Vagina (tissue), 2 donors: ENCODE measurements at regions not wholly inside any gene's neighbourhood (a gene's known extent, or its start where the extent isn't known, plus 50 kb on each side); places are given as distances from the start of the nearest gene placed in this dataset.

Experiments
- POLR2AphosphoS5 ChIP-seq, 2 donors: sonication (generic); formaldehyde crosslinking; IDR thresholded peaks; one replicate each; pipeline ENCODE4 v1.9.0; 2017; ENCODE audit warnings: antibody characterized with exemption in 2 of 2, mild to moderate bottlenecking in 2 of 2, low read depth in 1 of 2; ENCODE audit not compliant: insufficient read depth in 1 of 2
- TF ChIP-seq, protein P1 (sequence below), 3 experiments: fragments of 450-650 bp in 2 of 3; fragments of 200-600 bp in 1 of 3; sonication (generic) in 1 of 3; IDR thresholded peaks; one replicate each; pipeline ENCODE4 v1.5.1; 2017 to 2019; ENCODE audit warnings: antibody characterized with exemption in 3 of 3, mild to moderate bottlenecking in 2 of 3, moderate library complexity in 2 of 3

DNA sequence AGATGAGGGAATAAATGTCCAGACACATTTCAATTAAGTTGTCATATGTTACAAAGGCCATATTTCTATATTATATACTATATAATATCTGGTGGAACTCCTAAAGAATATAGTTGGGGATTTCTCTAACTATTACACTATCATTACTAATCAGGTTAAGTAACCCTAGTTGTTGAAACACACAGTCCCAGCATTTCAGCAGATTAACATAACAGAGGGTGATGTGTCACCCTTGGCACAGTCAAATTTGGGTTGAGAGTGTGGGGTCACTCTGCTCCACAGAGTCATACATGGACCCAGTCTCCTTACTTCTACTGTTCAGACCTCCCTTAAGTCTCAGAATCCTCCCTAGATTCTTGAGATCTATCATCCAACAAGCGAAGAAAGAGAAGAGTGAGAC, 496.4 kb upstream of the MDFIC2 start:
- TF ChIP-seq, protein P1, sequence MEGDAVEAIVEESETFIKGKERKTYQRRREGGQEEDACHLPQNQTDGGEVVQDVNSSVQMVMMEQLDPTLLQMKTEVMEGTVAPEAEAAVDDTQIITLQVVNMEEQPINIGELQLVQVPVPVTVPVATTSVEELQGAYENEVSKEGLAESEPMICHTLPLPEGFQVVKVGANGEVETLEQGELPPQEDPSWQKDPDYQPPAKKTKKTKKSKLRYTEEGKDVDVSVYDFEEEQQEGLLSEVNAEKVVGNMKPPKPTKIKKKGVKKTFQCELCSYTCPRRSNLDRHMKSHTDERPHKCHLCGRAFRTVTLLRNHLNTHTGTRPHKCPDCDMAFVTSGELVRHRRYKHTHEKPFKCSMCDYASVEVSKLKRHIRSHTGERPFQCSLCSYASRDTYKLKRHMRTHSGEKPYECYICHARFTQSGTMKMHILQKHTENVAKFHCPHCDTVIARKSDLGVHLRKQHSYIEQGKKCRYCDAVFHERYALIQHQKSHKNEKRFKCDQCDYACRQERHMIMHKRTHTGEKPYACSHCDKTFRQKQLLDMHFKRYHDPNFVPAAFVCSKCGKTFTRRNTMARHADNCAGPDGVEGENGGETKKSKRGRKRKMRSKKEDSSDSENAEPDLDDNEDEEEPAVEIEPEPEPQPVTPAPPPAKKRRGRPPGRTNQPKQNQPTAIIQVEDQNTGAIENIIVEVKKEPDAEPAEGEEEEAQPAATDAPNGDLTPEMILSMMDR (IDR thresholded peaks at IDR 0.05): no peak
- TF ChIP-seq POLR2AphosphoS5 (IDR thresholded peaks at IDR 0.05; ENCODE audit: insufficient read depth in 1 of 2, low read depth in 1 of 2): no peak
